Brain microvascular endothelial cell (primary cell): ENCODE measurements at regions not wholly inside any gene's neighbourhood (a gene's known extent, or its start where the extent isn't known, plus 50 kb on each side); places are given as distances from the start of the nearest gene placed in this dataset.

Experiments used
- DNase-seq: peaks from one replicate; pipeline ENCODE4 v3.0.0-alpha.2; 2020
- H3K27ac ChIP-seq: fragments of 250-450 bp; sonication (Bioruptor Pico); 2 replicates; pipeline ENCODE4 v1.5.1; 2020; ENCODE audit warnings: mild to moderate bottlenecking, moderate library complexity
- H3K27me3 ChIP-seq: fragments of 250-450 bp; sonication (Bioruptor Pico); replicated peaks from 2 replicates; pipeline ENCODE4 v1.5.1; 2020; ENCODE audit warnings: mild to moderate bottlenecking
- H3K36me3 ChIP-seq: fragments of 250-450 bp; sonication (Bioruptor Pico); replicated peaks from 2 replicates; pipeline ENCODE4 v1.5.1; 2020; ENCODE audit warnings: mild to moderate bottlenecking
- H3K4me3 ChIP-seq: 2 replicates; pipeline ENCODE4 v1.5.1; 2011; ENCODE audit warnings: low read depth, mild to moderate bottlenecking, control low read depth, low read length, moderate library complexity
- in situ Hi-C: cut with HindIII; loops from 2 replicates; pipeline ENCODE4 v1.10.0; 2017; ENCODE audit warnings: low sequenced_read_pairs, low pct_ligation_motif_present
- TF ChIP-seq, protein P1 (sequence below): IDR thresholded peaks from 2 replicates; pipeline ENCODE4 v1.5.1; 2011; ENCODE audit warnings: low read depth, mild to moderate bottlenecking, moderate library complexity, low read length, control low read depth, inconsistent platforms; ENCODE audit errors: missing control alignments

DNA sequence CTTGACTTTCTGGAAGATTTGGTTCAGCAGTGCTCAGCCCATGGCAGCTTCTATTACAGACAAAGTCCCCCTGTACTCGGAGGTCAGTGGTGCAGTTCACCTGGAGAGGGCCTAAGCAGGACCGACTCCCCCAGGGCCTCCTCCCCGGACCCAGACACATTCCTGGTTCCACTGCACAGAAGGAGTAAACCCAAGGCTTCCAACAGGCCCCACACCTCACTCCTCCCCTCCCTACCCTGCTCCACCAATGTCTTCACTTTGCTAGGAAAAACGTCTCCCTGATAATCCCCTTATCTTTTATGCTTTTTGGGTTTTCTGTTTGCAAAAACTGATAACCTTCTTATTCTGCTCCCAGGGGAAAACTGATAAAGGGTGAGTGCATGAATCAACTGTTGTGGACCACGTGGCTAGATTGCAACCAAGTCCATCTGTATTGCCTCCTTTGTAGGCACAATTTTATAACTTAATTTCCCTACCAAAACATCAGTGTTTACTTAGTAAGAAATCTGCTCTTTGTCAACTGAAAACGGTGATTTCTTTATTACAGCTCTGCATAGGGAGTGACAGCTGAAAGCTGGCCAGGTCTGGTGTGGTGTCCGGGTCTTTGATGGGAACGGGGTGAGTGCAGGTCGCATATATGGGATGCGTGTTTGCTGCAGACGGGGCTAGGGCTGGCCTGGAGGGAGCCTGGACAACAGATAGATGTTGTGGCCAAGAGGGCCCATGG, 202.5 kb downstream of the GLI2 start:
- Histone ChIP-seq H3K27ac (peak overlapping the region; percentile 68), H3K27me3 (no peaks in the 10 kb centered on the region), H3K4me3 (no peak overlapping the region), H3K36me3 (no peaks in the 10 kb centered on the region)
- no peak for DNase-seq
- in situ Hi-C loops, result no loop called here
- TF ChIP-seq, protein P1, sequence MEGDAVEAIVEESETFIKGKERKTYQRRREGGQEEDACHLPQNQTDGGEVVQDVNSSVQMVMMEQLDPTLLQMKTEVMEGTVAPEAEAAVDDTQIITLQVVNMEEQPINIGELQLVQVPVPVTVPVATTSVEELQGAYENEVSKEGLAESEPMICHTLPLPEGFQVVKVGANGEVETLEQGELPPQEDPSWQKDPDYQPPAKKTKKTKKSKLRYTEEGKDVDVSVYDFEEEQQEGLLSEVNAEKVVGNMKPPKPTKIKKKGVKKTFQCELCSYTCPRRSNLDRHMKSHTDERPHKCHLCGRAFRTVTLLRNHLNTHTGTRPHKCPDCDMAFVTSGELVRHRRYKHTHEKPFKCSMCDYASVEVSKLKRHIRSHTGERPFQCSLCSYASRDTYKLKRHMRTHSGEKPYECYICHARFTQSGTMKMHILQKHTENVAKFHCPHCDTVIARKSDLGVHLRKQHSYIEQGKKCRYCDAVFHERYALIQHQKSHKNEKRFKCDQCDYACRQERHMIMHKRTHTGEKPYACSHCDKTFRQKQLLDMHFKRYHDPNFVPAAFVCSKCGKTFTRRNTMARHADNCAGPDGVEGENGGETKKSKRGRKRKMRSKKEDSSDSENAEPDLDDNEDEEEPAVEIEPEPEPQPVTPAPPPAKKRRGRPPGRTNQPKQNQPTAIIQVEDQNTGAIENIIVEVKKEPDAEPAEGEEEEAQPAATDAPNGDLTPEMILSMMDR, result no peak

DNA sequence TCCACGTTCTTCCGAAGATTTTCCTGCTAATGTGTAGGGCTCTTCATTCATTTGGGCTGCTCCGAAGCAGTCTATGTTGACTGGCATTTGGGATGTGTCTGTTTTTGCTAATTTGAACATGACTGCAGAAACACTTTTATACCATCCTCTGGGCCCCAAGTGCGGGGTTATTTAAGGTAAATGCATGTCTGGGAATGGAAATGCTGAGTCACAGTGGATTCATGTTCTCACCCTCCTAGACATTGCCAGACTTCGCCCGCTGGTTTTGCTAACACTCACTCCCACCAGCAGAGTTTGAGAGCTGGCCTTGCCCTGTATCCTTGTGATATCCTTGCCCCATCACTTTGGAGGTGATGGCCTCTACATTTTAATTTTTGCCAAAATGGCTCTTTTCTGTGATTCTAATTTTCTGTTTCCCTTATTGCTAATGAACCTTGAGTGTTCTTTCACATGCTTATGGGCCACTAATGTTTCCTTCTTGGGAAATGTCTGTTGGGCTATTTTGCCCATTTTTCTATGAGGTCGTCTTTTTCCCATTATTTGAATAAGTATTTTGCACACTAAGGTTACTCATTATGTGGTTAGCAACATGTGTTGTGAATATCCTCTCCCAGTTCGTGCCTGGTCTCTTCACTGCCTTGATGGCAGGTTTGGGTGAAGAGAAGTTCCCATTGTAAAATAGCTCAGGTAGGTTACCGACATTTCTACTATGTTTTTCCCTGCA, 204.1 kb downstream of the GLI2 start:
- in situ Hi-C loops, result no loop called here
- Histone ChIP-seq H3K36me3 (no peaks in the 10 kb centered on the region), H3K27me3 (no peaks in the 10 kb centered on the region), H3K4me3 (no peak overlapping the region), H3K27ac (peak overlapping the region; percentile 68)
- TF ChIP-seq, protein P1, result peak; percentile 12
- DNase-seq, result peak; percentile 83

DNA sequence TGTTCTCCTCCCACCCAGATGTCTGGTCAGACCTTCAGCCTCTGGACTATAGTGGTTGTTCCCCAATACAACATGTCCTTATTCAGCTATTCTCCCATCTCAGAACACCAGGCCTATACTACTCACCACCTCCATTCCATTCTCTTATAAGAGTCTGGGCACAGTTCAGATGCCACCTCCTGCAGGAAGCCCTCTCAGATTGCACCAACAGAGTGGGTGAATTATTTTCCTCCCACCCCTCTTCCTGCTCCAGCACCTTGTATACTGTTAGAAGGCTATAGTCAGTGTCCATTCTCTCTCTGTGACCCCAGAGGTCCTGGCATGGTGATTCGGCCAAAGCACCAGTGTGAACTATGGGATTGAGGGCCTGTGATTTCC, 204.6 kb downstream of the GLI2 start:
- Histone ChIP-seq H3K27ac (peak overlapping the region; percentile 68), H3K36me3 (peaks cover 3% of the 10 kb centered on the region), H3K4me3 (no peak overlapping the region), H3K27me3 (no peaks in the 10 kb centered on the region)
- in situ Hi-C loops, result no loop called here
- no peak for DNase-seq
- TF ChIP-seq, protein P1, result no peak

DNA sequence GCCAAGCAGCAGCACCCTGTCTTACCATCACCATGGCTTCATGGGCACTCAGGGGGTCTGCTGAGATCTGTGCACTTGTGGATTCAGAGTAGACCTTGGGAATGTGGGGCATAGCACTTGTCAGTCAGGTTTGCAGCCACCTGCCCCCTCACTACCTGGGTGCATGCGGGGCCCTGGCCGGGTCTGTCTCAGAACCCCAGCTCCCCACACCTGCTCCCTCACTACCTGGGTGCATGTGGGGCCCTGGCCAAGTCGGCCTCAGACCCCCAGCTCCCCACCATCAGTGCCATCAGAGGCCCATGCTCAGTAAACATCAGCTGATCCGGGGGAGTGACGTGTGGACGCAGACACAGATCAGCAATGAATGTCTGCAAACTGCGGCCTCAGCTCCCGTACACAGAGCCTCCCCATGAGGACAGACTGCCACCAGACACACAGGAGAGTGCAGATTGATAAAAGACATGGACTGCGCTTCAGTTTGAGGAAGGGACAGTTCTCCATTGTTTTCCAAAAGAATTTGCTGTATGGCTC, 205.1 kb downstream of the GLI2 start:
- no peak for DNase-seq
- Histone ChIP-seq H3K36me3 (peaks cover 3% of the 10 kb centered on the region), H3K4me3 (no peak overlapping the region), H3K27me3 (no peaks in the 10 kb centered on the region), H3K27ac (no peak overlapping the region)
- TF ChIP-seq, protein P1, result no peak
- in situ Hi-C loops, result no loop called here

DNA sequence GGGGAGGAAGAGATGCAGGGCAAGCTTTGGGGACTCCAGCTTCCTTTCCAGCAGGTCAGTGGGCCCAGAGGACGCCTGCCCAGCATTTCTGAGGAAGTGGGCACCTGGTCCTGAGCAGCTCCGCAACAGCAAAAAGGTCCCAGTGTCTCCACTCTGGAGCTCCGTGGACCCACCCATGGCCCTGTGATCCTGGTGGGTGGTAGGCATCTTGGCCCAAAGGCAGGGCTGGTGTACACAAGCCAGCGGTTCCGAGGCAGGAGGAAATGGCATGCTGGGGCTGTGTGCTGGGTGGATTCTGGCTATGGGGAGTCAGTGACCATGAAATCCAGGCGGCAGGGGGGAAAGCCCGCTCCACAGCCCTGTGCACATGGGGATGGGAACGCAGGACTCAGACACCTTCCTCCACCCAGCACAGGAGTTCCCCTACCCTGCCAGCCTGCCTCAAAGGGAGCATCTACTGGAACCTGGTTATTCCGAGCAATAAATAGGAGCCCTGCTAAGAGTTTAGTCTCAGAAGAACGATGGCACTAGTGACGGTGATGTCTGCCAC, 206.0 kb downstream of the GLI2 start:
- peaks cover 3% of the 10 kb centered on the region for H3K36me3 ChIP-seq
- TF ChIP-seq, protein P1, result no peak
- DNase-seq, result no peak
- H3K27me3 ChIP-seq, result no peaks in the 10 kb centered on the region
- no peak overlapping the region for H3K4me3 ChIP-seq
- in situ Hi-C loops, result no loop called here
- H3K27ac ChIP-seq, result no peak overlapping the region
